GM13976 (cell line): ENCODE measurements at regions not wholly inside any gene's neighbourhood (a gene's known extent, or its start where the extent isn't known, plus 50 kb on each side); places are given as distances from the start of the nearest gene placed in this dataset.
"Not testable (repeated sequence)": the region's sequence is repeated elsewhere in the genome, so short reads cannot be mapped to it uniquely, and the experiment has no call there.

Experiments used
- DNase-seq: peaks from one replicate; pipeline ENCODE4 v3.0.0; 2012; ENCODE audit warnings: low spot score
- CTCF ChIP-seq: IDR thresholded peaks from 2 replicates; pipeline ENCODE4 v1.5.1; 2012; ENCODE audit warnings: borderline replicate concordance, mild to moderate bottlenecking; ENCODE audit not compliant: insufficient read depth; ENCODE audit errors: extremely low read depth, missing control alignments, control extremely low read depth
- in situ Hi-C: fragments of 300-500 bp; cut with MboI; formaldehyde crosslinking; loops from one replicate; pipeline ENCODE4 v1.12.0; 2022; ENCODE audit warnings: low sequenced_read_pairs, mixed read lengths, inconsistent platforms; ENCODE audit not compliant: unreplicated experiment

- in situ Hi-C loops = no loop called here
- TF ChIP-seq CTCF = no peak
- DNase-seq = no peak
Measured at GRCh38 chr4:181890031-181890430, 353.2 kb upstream of the TENM3 start.

- TF ChIP-seq CTCF = no peak
- in situ Hi-C loops = no loop called here
- DNase-seq = no peak
Measured at GRCh38 chr4:181890911-181891310, 352.3 kb upstream of the TENM3 start.

GRCh38 chr4:181896614-181897013 is 346.6 kb upstream of the TENM3 start:
- in situ Hi-C loops = no loop called here
- no peak for DNase-seq
- TF ChIP-seq CTCF = no peak

- TF ChIP-seq CTCF = no peak
- DNase-seq = no peak
- in situ Hi-C loops = no loop called here
Measured at GRCh38 chr4:181897935-181898334, 345.3 kb upstream of the TENM3 start.

GRCh38 chr4:181902404-181902803 is 340.8 kb upstream of the TENM3 start:
- DNase-seq, in situ Hi-C loops: not testable (repeated sequence)

GRCh38 chr4:181905708-181906107 is 337.5 kb upstream of the TENM3 start:
- TF ChIP-seq CTCF = no peak
- in situ Hi-C loops = no loop called here
- DNase-seq = no peak

GRCh38 chr4:181908168-181908567 is 335.0 kb upstream of the TENM3 start:
- DNase-seq = peak; percentile 20
- in situ Hi-C loops = no loop called here
- no peak for TF ChIP-seq CTCF

- no peak for TF ChIP-seq CTCF
- DNase-seq = no peak
- in situ Hi-C loops = no loop called here
Measured at GRCh38 chr4:181909368-181909767, 333.8 kb upstream of the TENM3 start.
